DND-41 (cell line): ENCODE measurements at regions not wholly inside any gene's neighbourhood (a gene's known extent, or its start where the extent isn't known, plus 50 kb on each side); places are given as distances from the start of the nearest gene placed in this dataset.

ENCODE experiments used
- ATAC-seq: fragments of 200-7000 bp; cut with Tn5 transposase; 3 replicates; pipeline ENCODE4 v1.9.1; 2021; ENCODE audit warnings: low read depth; ENCODE audit not compliant: insufficient read depth
- DNase-seq: peaks from one replicate; pipeline ENCODE4 v3.0.0-alpha.2; 2020
- H2AFZ ChIP-seq: 2 replicates; pipeline ENCODE4 v1.6.0; 2012; ENCODE audit warnings: low read depth, low read length
- H3K27ac ChIP-seq: 2 replicates; pipeline ENCODE4 v1.5.1; 2012; ENCODE audit warnings: low read length, inconsistent platforms
- H3K27me3 ChIP-seq: fragments of 200-600 bp; sonication (generic); 2 replicates; pipeline ENCODE4 v1.6.0; 2012; ENCODE audit warnings: low read length, mild to moderate bottlenecking, inconsistent platforms; ENCODE audit not compliant: insufficient read depth, poor library complexity
- H3K36me3 ChIP-seq: 2 replicates; pipeline ENCODE4 v1.5.1; 2012; ENCODE audit warnings: low read length, inconsistent platforms; ENCODE audit not compliant: insufficient read depth
- H3K4me1 ChIP-seq: 2 replicates; pipeline ENCODE4 v1.5.1; 2012; ENCODE audit warnings: mild to moderate bottlenecking, low read length; ENCODE audit not compliant: insufficient read depth
- H3K4me2 ChIP-seq: 2 replicates; pipeline ENCODE4 v1.6.0; 2012; ENCODE audit warnings: mild to moderate bottlenecking, moderate library complexity, low read length, inconsistent platforms; ENCODE audit not compliant: insufficient read depth
- H3K4me3 ChIP-seq, 2 experiments: fragments of 200-600 bp in 1 of 2; shearing (Covaris generic) in 1 of 2; 2 replicates each; pipeline ENCODE4 v1.5.1; 2012 to 2016; ENCODE audit warnings: inconsistent platforms in 2 of 2, low read length in 2 of 2, mild to moderate bottlenecking in 2 of 2, low read depth in 1 of 2, moderate library complexity in 1 of 2
- H3K79me2 ChIP-seq: 2 replicates; pipeline ENCODE4 v1.6.0; 2012; ENCODE audit warnings: low read length, inconsistent platforms; ENCODE audit not compliant: insufficient read depth
- H3K9ac ChIP-seq: 2 replicates; pipeline ENCODE4 v1.6.0; 2012; ENCODE audit warnings: low read depth, mild to moderate bottlenecking, inconsistent platforms, low read length, moderate library complexity
- H3K9me3 ChIP-seq: 2 replicates; pipeline ENCODE4 v1.5.1; 2012; ENCODE audit warnings: low read length, moderate library complexity, mild to moderate bottlenecking, inconsistent platforms; ENCODE audit not compliant: insufficient read depth, severe bottlenecking
- H4K20me1 ChIP-seq: 2 replicates; pipeline ENCODE4 v1.6.0; 2012; ENCODE audit warnings: low read length; ENCODE audit not compliant: insufficient read depth
- EZH2 ChIP-seq: IDR thresholded peaks from 3 replicates; pipeline ENCODE4 v1.6.1; 2012; ENCODE audit warnings: borderline replicate concordance, low read depth, mild to moderate bottlenecking, moderate library complexity, low read length, inconsistent platforms; ENCODE audit not compliant: severe bottlenecking
- TF ChIP-seq, protein P1 (sequence below): IDR thresholded peaks from 2 replicates; pipeline ENCODE4 v1.5.1; 2012; ENCODE audit warnings: borderline replicate concordance, low read length, moderate library complexity, mild to moderate bottlenecking; ENCODE audit not compliant: poor library complexity, severe bottlenecking; ENCODE audit errors: extremely low read depth

DNA sequence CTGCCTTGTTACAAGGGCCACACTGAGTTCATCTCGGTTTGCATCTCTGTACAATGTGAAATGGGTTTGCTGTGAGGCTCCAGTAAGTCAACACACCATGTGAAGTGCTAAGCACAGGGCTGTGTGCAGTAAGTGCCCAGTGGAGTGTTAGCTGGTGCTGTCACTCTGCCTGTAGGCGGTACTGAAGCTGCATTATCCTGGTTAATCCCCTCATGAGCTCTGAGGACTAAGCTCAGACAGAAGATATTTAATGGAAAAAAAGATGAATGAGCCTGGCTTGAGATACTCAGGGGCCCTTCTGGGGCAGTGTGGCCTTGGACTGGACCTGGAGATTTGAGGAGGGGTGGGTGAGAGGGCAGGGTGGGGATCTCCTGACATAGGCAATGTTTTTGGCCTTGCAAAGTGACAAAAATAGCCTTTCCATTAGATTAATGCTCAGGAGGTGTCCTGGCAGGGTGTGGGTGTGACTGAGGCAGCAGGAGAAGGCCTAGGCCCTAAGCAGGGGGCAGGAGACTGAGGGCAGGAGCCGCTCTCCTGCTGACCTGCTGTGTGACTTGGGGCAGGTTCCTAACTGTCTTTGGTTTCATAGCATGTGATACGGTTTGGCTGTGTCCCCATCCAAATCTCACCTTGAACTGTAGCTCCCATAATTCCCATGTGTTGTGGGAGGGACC, 570.5 kb downstream of the PTPRU start:
- TF ChIP-seq, protein P1, sequence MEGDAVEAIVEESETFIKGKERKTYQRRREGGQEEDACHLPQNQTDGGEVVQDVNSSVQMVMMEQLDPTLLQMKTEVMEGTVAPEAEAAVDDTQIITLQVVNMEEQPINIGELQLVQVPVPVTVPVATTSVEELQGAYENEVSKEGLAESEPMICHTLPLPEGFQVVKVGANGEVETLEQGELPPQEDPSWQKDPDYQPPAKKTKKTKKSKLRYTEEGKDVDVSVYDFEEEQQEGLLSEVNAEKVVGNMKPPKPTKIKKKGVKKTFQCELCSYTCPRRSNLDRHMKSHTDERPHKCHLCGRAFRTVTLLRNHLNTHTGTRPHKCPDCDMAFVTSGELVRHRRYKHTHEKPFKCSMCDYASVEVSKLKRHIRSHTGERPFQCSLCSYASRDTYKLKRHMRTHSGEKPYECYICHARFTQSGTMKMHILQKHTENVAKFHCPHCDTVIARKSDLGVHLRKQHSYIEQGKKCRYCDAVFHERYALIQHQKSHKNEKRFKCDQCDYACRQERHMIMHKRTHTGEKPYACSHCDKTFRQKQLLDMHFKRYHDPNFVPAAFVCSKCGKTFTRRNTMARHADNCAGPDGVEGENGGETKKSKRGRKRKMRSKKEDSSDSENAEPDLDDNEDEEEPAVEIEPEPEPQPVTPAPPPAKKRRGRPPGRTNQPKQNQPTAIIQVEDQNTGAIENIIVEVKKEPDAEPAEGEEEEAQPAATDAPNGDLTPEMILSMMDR: no peak
- TF ChIP-seq EZH2: no peak
- Histone ChIP-seq H4K20me1 (no peaks in the 10 kb centered on the region; the same call in 1 of the 2 replicates), H3K27me3 (peaks cover 9% of the 10 kb centered on the region), H3K4me3 (no peak overlapping the region), H3K9ac (no peak overlapping the region), H3K9me3 (no peaks in the 10 kb centered on the region), H3K4me1 (no peaks in the 10 kb centered on the region), H3K79me2 (no peaks in the 10 kb centered on the region), H3K4me2 (no peak overlapping the region), H2AFZ (no peak overlapping the region), H3K36me3 (no peaks in the 10 kb centered on the region), H3K27ac (no peak overlapping the region)
- DNase-seq (no peak), ATAC-seq (no peak)

DNA sequence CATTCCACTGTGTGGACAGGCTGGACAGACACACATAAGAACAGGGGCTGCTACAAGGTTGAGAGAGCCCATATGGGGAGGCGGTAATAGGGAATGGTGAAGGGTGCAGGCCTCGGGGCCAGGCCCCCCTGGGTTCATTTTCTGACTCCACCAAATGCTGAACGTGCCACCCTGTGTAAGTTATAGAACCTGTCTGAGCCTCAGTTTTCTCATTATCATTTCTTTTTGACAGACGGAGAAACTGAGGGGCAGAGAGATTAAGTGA, 569.5 kb downstream of the PTPRU start:
- no peaks in the 10 kb centered on the region for H3K79me2 ChIP-seq
- peaks cover 9% of the 10 kb centered on the region for H3K27me3 ChIP-seq
- H3K36me3 ChIP-seq: no peaks in the 10 kb centered on the region
- no peaks in the 10 kb centered on the region; the same call in 1 of the 2 replicates for H4K20me1 ChIP-seq
- TF ChIP-seq, protein P1: no peak
- no peak for TF ChIP-seq EZH2
- no peak overlapping the region for H3K4me3 ChIP-seq
- no peaks in the 10 kb centered on the region for H3K4me1 ChIP-seq
- ATAC-seq (no peak), DNase-seq (no peak)
- H3K9me3 ChIP-seq: no peaks in the 10 kb centered on the region
- no peak overlapping the region for H3K27ac ChIP-seq
- H3K9ac ChIP-seq: no peak overlapping the region
- no peak overlapping the region for H2AFZ ChIP-seq
- no peak overlapping the region for H3K4me2 ChIP-seq

DNA sequence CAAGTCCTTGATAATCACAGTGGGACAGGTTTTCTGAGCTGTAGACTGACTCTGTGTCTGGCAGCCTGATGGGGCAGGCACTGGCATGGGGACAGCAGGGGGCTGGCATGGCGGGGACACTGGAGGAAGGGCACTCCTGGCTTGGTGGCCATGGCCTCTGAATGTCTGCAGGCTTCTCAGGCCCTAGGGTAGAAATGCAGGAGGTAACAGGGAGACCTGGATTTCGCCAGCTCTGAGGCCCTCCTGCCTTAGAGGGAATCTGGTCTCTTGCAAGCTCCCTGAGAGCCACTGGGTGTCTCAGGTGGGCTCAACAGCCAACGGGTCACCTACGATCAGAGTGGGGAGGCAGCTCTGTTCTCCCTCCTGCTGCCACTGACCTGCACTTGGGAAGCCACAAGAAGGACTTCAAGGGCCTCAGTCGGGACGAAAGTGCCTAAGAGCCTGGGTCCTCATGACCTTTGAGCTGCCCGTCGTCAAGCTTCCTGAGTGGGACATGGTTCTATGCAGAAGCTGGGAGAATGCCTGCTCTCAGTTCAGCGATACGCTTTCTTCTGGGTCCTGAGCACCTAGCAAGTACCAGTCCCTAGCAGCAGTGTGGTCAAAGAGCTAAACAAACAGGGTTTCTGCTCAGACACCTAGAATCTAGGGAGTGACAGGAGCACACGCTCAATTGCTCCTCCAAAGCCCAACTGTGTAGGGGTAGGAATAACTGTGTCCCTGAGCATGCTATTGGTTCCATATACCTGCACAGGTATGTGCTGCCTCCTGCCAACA, 569.0 kb downstream of the PTPRU start:
- no peak overlapping the region for H3K4me2 ChIP-seq
- H3K27ac ChIP-seq: no peak overlapping the region
- H3K27me3 ChIP-seq: peaks cover 9% of the 10 kb centered on the region
- no peaks in the 10 kb centered on the region; the same call in 1 of the 2 replicates for H4K20me1 ChIP-seq
- no peak overlapping the region for H3K4me3 ChIP-seq
- H2AFZ ChIP-seq: no peak overlapping the region
- H3K79me2 ChIP-seq: no peaks in the 10 kb centered on the region
- no peaks in the 10 kb centered on the region for H3K36me3 ChIP-seq
- ATAC-seq (no peak), DNase-seq (no peak)
- no peaks in the 10 kb centered on the region for H3K4me1 ChIP-seq
- H3K9ac ChIP-seq: no peak overlapping the region
- H3K9me3 ChIP-seq: no peaks in the 10 kb centered on the region
- TF ChIP-seq, protein P1: no peak
- TF ChIP-seq EZH2: no peak
